ENCODE measurements at regions not wholly inside any gene's neighbourhood (a gene's known extent, or its start where the extent isn't known, plus 50 kb on each side); places are given as distances from the start of the nearest gene placed in this dataset.

DNA sequence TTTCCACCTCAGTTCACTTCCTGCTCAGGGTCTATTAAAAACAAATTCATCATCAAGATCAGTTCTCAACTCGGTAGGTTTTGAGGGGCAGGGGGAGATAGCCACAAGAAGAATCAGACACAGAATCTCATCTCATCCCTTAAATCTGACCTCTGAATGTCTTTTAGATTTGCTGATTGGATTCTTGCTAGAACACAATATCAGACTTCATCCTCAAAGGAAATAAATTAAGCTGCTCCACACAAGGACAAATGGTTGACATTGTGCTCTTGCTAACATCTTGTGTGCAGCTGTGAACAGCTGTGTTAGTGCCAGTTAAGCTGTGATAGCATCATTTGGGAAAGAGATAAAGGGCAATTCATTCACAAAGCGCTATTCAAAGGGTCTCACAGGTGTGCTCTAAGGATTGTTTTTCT, 184.0 kb upstream of the ADAMTS9 start:
- H3K4me3 ChIP-seq (ENCODE audit: low read depth, low read length), result no peak overlapping the region
- CTCF ChIA-PET, result interaction anchor here (0.7 kb wide), 1 partner anchor 298 kb away, joined by 3 read pairs; no protein-coding TSS in a partner anchor
- H3K27ac ChIP-seq (ENCODE audit: extremely low read depth, low read depth, low read length), result no peak overlapping the region
- no peaks in the 10 kb centered on the region for H3K4me1 ChIP-seq (ENCODE audit: control insufficient read depth, insufficient read depth, low read length)
- H3K9me3 ChIP-seq (ENCODE audit: control insufficient read depth, insufficient read depth, low read depth, low read length), result no peaks in the 10 kb centered on the region
- H3K36me3 ChIP-seq (ENCODE audit: control insufficient read depth in 2 of 2, insufficient read depth in 1 of 2, low read length in 2 of 2), result no peaks in the 10 kb centered on the region
- POLR2A ChIA-PET, result no interaction called here
- no peak for TF ChIP-seq ZNF341 (tag by site-specific recombination; IDR thresholded peaks at IDR 0.05; ENCODE audit: low read depth)
- no peak for TF ChIP-seq ZNF639 (tag by site-specific recombination; IDR thresholded peaks at IDR 0.05)
- TF ChIP-seq ZNF274 (IDR thresholded peaks at IDR 0.05; ENCODE audit: low read length), result no peak
- no peak for TF ChIP-seq ZNF274 (tag by site-specific recombination; IDR thresholded peaks at IDR 0.05; ENCODE audit: borderline replicate concordance)
- no peak for TF ChIP-seq ZNF174 (tag by site-specific recombination; IDR thresholded peaks at IDR 0.05)
- no peak for TF ChIP-seq ZNF555 (tag by site-specific recombination; conservative IDR thresholded peaks at IDR 0.05)
- TF ChIP-seq ZFP69B (tag by site-specific recombination; IDR thresholded peaks at IDR 0.05), result no peak
- TF ChIP-seq SCRT1 (tag by site-specific recombination; IDR thresholded peaks at IDR 0.05; ENCODE audit: borderline replicate concordance), result no peak
- TF ChIP-seq REST (tag by site-specific recombination; IDR thresholded peaks at IDR 0.05), result no peak
- TF ChIP-seq ZNF362 (tag by site-specific recombination; IDR thresholded peaks at IDR 0.05), result no peak
- no peak for TF ChIP-seq SP2 (tag by site-specific recombination; IDR thresholded peaks at IDR 0.05)
- TF ChIP-seq ZSCAN23 (tag by site-specific recombination; IDR thresholded peaks at IDR 0.05), result no peak
- TF ChIP-seq ZNF830 (tag by site-specific recombination; IDR thresholded peaks at IDR 0.05; ENCODE audit: low read depth), result no peak
- TF ChIP-seq ZNF132 (tag by site-specific recombination; IDR thresholded peaks at IDR 0.05; ENCODE audit: borderline replicate concordance), result no peak
- TF ChIP-seq ZNF785 (tag by site-specific recombination; IDR thresholded peaks at IDR 0.05), result no peak
- no peak for TF ChIP-seq ZBTB49 (tag by site-specific recombination; IDR thresholded peaks at IDR 0.05; ENCODE audit: low read depth)
- TF ChIP-seq ZNF133 (tag by site-specific recombination; IDR thresholded peaks at IDR 0.05), result no peak
- no peak for TF ChIP-seq ZNF660 (tag by site-specific recombination; IDR thresholded peaks at IDR 0.05)

Data from HEK293 (cell line).